Adrenal gland (tissue), 9 donors: ENCODE measurements at regions not wholly inside any gene's neighbourhood (a gene's known extent, or its start where the extent isn't known, plus 50 kb on each side); places are given as distances from the start of the nearest gene placed in this dataset.

Experiments used
- DNase-seq, 7 donors: peaks; one replicate each; pipeline ENCODE4 v3.0.0-alpha.2; 2019 to 2020
- H3K27ac ChIP-seq, 5 donors: fragments of 200-600 bp; sonication (generic) in 4 of 5; 1 replicate in 3 of 5; 2 replicates in 2 of 5; pipeline versions ENCODE4 v1.5.1 to v1.8.0; 2016 to 2020; ENCODE audit warnings: mild to moderate bottlenecking in 1 of 5
- H3K27me3 ChIP-seq: fragments of 200-600 bp; 2 replicates; pipeline ENCODE4 v1.8.0; 2021
- H3K36me3 ChIP-seq, 2 donors: fragments of 200-600 bp; replicated peaks in 1 of 2; 1 replicate in 1 of 2; 2 replicates in 1 of 2; pipeline versions ENCODE4 v1.5.1 to v1.8.0; 2018 to 2022
- H3K4me1 ChIP-seq, 2 donors: fragments of 200-600 bp; replicated peaks in 1 of 2; 1 replicate in 1 of 2; 2 replicates in 1 of 2; pipeline versions ENCODE4 v1.5.1 to v1.8.0; 2018 to 2021
- H3K4me3 ChIP-seq, 4 donors: fragments of 200-600 bp; sonication (generic) in 3 of 4; one replicate each; pipeline ENCODE4 v1.5.1; 2016 to 2018
- H3K9me3 ChIP-seq, 3 donors: fragments of 200-600 bp; sonication (generic) in 1 of 3; replicated peaks in 1 of 3; 1 replicate in 2 of 3; 2 replicates in 1 of 3; pipeline versions ENCODE4 v1.5.1 to v1.8.0; 2016 to 2021
- CTCF ChIP-seq, 6 experiments: fragments of 450-650 bp in 4 of 6; fragments of 200-600 bp in 2 of 6; sonication (generic) in 1 of 6; IDR thresholded peaks; 1 replicate in 5 of 6; 2 replicates in 1 of 6; pipeline versions ENCODE4 v1.5.1 to v1.8.0; 2016 to 2021; ENCODE audit warnings: antibody characterized with exemption in 6 of 6, mild to moderate bottlenecking in 2 of 6, moderate library complexity in 1 of 6
- POLR2A ChIP-seq, 2 donors: fragments of 450-650 bp; IDR thresholded peaks; one replicate each; pipeline ENCODE4 v1.6.1; 2017; ENCODE audit warnings: antibody characterized with exemption in 2 of 2, mild to moderate bottlenecking in 2 of 2, moderate library complexity in 1 of 2
- WGBS, 4 donors: extraction: QIAGEN DNeasy Blood & Tissue Kit in 2 of 4; methylation state at CpG; one replicate each; pipeline versions ENCODE4 v1.1.5 to v1.1.7; 2013 to 2017; 5-methylcytosine and 5-hydroxymethylcytosine counted together
- intact Hi-C, 2 donors: fragments of 100-400 bp; cut with DNase I; formaldehyde crosslinking; loops; one replicate each; pipeline versions ENCODE4 v1.14.1 to v1.15.0; 2022 to 2023
- donor health status: healthy with polysubstance abuse.
- donor health status: Bipolar disorder and iron deficiency.
- donor health status: DM: yes; HTN: yes; CAD: no.
- donor health status: DM: no; HTN: no; CAD: no.
- donor health status: DM: no; HTN: no; CAD: no.

GRCh38 chr1:218701131-218701530 lies 356.0 kb downstream of the TGFB2 start:
- WGBS, 4 donors = 61 to 82% (median 71%) methylated on average over 3 of the region's 3 CpGs
- Histone ChIP-seq H3K36me3 (no peaks in the 10 kb centered on the region), H3K4me3 (no peak overlapping the region), H3K4me1 (no peaks in the 10 kb centered on the region), H3K27me3 (no peaks in the 10 kb centered on the region), H3K27ac (no peak overlapping the region), H3K9me3 (no peaks in the 10 kb centered on the region)
- no peak for DNase-seq
- intact Hi-C loops = no loop called here
- TF ChIP-seq POLR2A (IDR thresholded peaks at IDR 0.05) (no peak), CTCF (IDR thresholded peaks at IDR 0.05) (no peak)

GRCh38 chr1:218702775-218703174 lies 357.6 kb downstream of the TGFB2 start:
- H3K4me3 ChIP-seq = no peak overlapping the region
- no peaks in the 10 kb centered on the region for H3K36me3 ChIP-seq
- H3K27me3 ChIP-seq = no peaks in the 10 kb centered on the region
- no peak for DNase-seq
- H3K4me1 ChIP-seq = no peaks in the 10 kb centered on the region
- H3K27ac ChIP-seq = no peak overlapping the region
- H3K9me3 ChIP-seq = no peaks in the 10 kb centered on the region
- intact Hi-C loops = no loop called here
- TF ChIP-seq POLR2A (IDR thresholded peaks at IDR 0.05) = no peak
- no peak for TF ChIP-seq CTCF (IDR thresholded peaks at IDR 0.05)
- WGBS, 4 donors = 73 to 91% (median 88%) methylated on average over 1 of the region's 1 CpG

GRCh38 chr1:218703836-218704235 lies 358.7 kb downstream of the TGFB2 start:
- Histone ChIP-seq H3K27me3 (no peaks in the 10 kb centered on the region), H3K9me3 (no peaks in the 10 kb centered on the region), H3K4me3 (no peak overlapping the region), H3K4me1 (no peaks in the 10 kb centered on the region), H3K27ac (no peak overlapping the region), H3K36me3 (no peaks in the 10 kb centered on the region)
- TF ChIP-seq POLR2A (IDR thresholded peaks at IDR 0.05) (no peak), CTCF (IDR thresholded peaks at IDR 0.05) (no peak)
- 89 to 94% (median 92%) methylated on average over 3 of the region's 3 CpGs for WGBS, 4 donors
- intact Hi-C loops = no loop called here
- no peak for DNase-seq

- intact Hi-C loops = no loop called here
- no peak for TF ChIP-seq POLR2A (IDR thresholded peaks at IDR 0.05)
- TF ChIP-seq CTCF (IDR thresholded peaks at IDR 0.05) = no peak
- H3K36me3 ChIP-seq = no peaks in the 10 kb centered on the region
- H3K9me3 ChIP-seq = no peaks in the 10 kb centered on the region
- no peak for DNase-seq
- H3K4me3 ChIP-seq = no peak overlapping the region
- no peaks in the 10 kb centered on the region for H3K27me3 ChIP-seq
- H3K27ac ChIP-seq = no peak overlapping the region
- WGBS, 4 donors = 77 to 93% (median 84%) methylated on average over 2 of the region's 2 CpGs
- H3K4me1 ChIP-seq = no peaks in the 10 kb centered on the region
Observed at GRCh38 chr1:218705391-218705790, 360.3 kb downstream of the TGFB2 start.
